ENCODE measurements at regions not wholly inside any gene's neighbourhood (a gene's known extent, or its start where the extent isn't known, plus 50 kb on each side); places are given as distances from the start of the nearest gene placed in this dataset.

DNA sequence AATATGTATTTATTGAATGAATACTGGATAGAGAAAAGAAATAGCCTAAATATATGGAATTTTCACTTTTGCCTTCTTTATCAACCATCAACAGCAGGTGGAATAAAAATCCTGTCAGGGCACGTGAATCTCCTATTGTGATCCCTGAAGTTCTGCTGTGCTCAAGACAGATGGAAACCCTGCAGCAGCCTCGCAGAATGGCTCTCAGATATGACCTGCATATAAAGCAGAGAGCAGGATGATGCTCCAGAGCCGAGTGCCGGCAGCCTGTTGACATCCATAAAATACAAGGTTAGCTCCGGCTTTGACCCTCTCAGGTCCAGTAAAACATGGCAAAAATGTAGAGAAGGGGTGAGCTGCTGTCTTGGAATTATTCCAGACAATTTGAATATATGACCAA is 659.3 kb downstream of the DIAPH3 start:
- Mint-ChIP-seq H3K4me1 (no peaks in the 10 kb centered on the region), H3K27ac (no peak overlapping the region), H3K27me3 (ENCODE audit: low read depth) (no peaks in the 10 kb centered on the region; the same call in 1 of the 2 replicates), H3K36me3 (ENCODE audit: insufficient read depth in 1 of 3, low read depth in 3 of 3) (peaks cover 0 to 3% (median 0%) of the 10 kb centered on the region in 3 experiments; a peak in 2 of 7 replicates), H3K4me3 (no peak overlapping the region), H3K9me3 (peaks cover 0 to 3% of the 10 kb centered on the region in 2 experiments; a peak in 1 of 5 replicates)
- Histone ChIP-seq H3T11ph (ENCODE audit: low read length) (no peak overlapping the region), H2BK5ac (ENCODE audit: insufficient read length, low read length) (no peak overlapping the region), H3K27me3 (ENCODE audit: insufficient read depth, low read length) (no peaks in the 10 kb centered on the region), H4K20me1 (ENCODE audit: control insufficient read depth, insufficient read depth, insufficient read length) (no peaks in the 10 kb centered on the region), H3K27ac (ENCODE audit: insufficient read length, low read depth, low read length) (no peak overlapping the region), H2BK20ac (ENCODE audit: low read depth, low read length, poor library complexity, severe bottlenecking) (no peak overlapping the region), H3K56ac (ENCODE audit: insufficient read length, low read depth, low read length) (no peak overlapping the region), H3K9me3 (ENCODE audit: control insufficient read depth, low read depth, low read length) (no peaks in the 10 kb centered on the region), H4K8ac (replicated peaks; ENCODE audit: insufficient read length, low read depth, low read length) (no peak overlapping the region), H3K79me1 (ENCODE audit: insufficient read depth, low read depth, low read length, poor library complexity, severe bottlenecking) (no peaks in the 10 kb centered on the region), H2AFZ (ENCODE audit: low read length) (no peak overlapping the region), H3K4me2 (ENCODE audit: insufficient read depth, insufficient read length, low read length) (no peak overlapping the region), H3K4ac (ENCODE audit: low read depth, low read length) (no peak overlapping the region), H3K9ac (ENCODE audit: extremely low read depth, insufficient read length, low read length) (no peak overlapping the region), H3K79me2 (ENCODE audit: insufficient read depth, low read length) (no peaks in the 10 kb centered on the region), H2AK5ac (ENCODE audit: insufficient read length, low read length) (no peak overlapping the region), H3K23ac (ENCODE audit: insufficient read length, low read depth, low read length) (no peak overlapping the region), H3K23me2 (ENCODE audit: insufficient read length, low read depth, low read length, poor library complexity, severe bottlenecking) (no peaks in the 10 kb centered on the region), H2BK12ac (ENCODE audit: insufficient read length, low read depth, low read length) (no peak overlapping the region), H4K5ac (ENCODE audit: insufficient read length, low read depth, low read length) (no peak overlapping the region), H3K18ac (ENCODE audit: insufficient read length, low read depth, low read length) (no peak overlapping the region), H3K14ac (ENCODE audit: insufficient read depth, low read length) (no peak overlapping the region), H2BK15ac (ENCODE audit: low read depth, low read length) (no peak overlapping the region), H4K91ac (ENCODE audit: insufficient read length, low read depth, low read length) (no peak overlapping the region), H3K4me1 (ENCODE audit: insufficient read depth, low read length) (no peaks in the 10 kb centered on the region), H2BK120ac (ENCODE audit: low read depth, low read length, poor library complexity, severe bottlenecking) (no peak overlapping the region)
- TF ChIP-seq, protein P1, sequence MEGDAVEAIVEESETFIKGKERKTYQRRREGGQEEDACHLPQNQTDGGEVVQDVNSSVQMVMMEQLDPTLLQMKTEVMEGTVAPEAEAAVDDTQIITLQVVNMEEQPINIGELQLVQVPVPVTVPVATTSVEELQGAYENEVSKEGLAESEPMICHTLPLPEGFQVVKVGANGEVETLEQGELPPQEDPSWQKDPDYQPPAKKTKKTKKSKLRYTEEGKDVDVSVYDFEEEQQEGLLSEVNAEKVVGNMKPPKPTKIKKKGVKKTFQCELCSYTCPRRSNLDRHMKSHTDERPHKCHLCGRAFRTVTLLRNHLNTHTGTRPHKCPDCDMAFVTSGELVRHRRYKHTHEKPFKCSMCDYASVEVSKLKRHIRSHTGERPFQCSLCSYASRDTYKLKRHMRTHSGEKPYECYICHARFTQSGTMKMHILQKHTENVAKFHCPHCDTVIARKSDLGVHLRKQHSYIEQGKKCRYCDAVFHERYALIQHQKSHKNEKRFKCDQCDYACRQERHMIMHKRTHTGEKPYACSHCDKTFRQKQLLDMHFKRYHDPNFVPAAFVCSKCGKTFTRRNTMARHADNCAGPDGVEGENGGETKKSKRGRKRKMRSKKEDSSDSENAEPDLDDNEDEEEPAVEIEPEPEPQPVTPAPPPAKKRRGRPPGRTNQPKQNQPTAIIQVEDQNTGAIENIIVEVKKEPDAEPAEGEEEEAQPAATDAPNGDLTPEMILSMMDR (conservative IDR thresholded peaks at IDR 0.05), result no peak
- no peak for DNase-seq
- whole genome bisulfite sequencing (ENCODE audit: extremely low coverage, insufficient read length, low lambda C conversion rate), result no CpG with 5 or more reads among the region's 5 CpGs
